HG03442 (cell line): ENCODE measurements at regions not wholly inside any gene's neighbourhood (a gene's known extent, or its start where the extent isn't known, plus 50 kb on each side); places are given as distances from the start of the nearest gene placed in this dataset.

Source experiments
- ATAC-seq: cut with Tn5 transposase; IDR thresholded peaks from one replicate; pipeline ENCODE4 v1.9.1; 2021; ENCODE audit warnings: mild to moderate bottlenecking, moderate library complexity; ENCODE audit not compliant: unreplicated experiment

DNA sequence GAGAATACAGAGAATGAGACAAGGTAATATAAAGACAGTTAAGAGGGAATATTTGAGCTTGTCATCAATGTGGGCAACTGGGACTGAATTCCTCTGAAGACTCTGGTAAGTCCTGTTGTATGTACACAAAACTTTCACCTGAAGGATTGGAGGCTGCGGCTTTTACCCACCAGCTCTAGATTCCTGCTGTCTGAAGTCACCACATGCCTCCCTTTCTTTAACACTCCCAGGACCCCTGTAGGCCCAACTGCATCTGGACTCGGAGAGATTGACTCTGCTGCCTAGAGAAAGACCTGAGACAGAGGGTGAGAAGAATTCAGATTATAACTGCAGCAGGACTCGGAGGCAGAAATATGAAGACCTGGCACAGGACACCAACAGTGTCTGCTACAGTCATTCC, 1048.0 kb downstream of the PDHA2 start:
- no peak for ATAC-seq

DNA sequence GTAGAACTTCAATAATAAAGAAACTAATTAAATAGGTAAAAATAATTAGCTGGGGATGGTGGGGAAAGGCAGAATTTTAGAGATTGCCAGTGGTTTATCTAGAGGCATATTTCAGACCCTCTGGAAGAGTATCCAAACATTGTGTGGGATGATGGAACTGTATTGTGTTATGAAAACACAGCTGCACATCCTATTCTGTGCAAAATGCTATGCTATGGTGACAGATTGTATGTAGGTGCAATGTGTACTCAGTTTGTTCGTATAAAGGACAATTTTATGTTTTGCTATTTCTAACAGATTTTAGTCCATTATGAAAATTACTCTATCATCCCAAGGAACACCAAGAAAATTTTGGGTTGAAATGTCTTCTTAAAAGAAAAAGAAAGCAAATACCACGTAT, 1054.7 kb downstream of the PDHA2 start:
- no peak for ATAC-seq

DNA sequence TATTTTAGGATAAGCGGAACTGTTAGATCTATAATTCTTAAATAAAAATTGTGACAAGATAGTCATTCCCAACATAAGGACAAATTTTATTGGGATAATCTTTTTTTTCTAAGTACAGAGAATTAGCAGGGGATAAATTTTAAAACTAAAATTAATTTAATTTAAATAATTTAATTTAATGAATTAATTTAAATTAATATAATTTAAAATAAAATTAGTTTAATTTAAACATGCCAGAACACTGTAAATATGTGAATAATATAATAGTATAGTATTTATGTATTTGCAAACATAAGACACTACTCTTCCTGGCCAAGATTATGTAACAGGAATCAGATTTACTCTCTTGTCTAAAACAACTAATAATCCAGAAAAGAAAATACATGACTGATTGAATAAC, 1055.9 kb downstream of the PDHA2 start:
- ATAC-seq, result no peak

DNA sequence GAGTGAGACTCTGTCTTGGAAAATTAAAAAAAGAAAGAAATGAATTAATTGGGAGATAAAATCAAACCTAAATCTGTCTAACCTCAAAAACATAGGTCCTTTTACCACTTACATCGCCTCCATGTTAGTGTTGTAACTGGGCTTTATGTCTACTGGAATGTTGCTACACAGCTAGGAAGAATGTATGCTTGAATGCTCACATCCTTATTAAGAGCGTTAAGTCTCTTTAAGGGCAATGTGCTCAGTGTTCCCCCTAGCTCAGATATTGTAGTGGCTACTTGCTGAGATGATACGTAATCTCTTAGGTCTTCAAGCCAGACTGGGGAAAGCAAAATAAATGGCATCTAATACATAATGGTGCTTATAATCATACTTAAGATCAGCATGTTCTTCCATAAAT, 1072.8 kb downstream of the PDHA2 start:
- no peak for ATAC-seq

DNA sequence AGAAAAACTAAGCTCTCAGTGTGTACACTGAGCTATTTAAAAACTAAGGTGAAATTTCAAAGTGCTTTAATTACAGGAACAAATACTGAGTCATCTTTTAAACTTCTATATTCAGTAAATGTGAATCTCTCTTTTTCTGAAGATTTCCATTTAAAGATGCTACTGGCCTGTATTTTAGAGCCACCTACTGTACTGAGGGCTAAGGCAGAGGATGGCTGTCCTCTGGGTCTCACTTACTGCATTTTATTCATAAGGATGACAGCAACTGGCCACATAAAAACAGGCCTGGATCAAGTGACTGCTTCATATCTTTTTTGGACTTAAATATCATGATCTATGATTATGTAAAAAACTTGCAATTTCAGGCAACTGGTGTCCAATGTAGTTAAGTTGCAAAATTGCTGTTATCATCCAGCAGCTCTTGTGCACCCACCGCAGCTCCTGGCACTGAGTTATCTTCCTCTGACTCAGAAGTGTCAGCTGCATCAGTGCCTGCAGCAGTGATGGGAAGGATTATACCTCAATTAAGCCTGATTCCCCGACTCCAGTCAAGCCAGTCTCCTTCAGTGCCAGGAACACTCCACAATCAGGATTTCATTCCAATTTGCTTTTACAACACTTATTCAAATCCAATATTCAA, 1073.7 kb downstream of the PDHA2 start:
- ATAC-seq, result no peak

DNA sequence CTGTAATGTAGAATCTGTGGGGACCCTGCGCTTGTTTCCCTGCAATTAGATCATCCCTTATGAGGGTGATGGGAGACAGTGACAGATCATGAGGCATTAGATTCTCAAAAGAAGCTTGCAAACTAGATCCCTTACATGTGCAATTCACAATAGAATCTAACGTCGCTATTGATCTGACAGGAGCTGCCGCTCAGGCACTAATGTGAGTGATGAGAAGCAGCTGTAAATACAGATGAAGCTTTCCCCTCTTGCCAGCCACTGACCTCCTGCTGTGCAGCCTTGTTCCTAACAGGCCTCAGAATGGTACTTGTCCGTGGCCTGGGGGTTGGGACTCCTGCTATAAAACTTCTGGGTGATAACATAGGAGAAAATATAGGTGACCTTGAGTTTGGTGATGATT, 1076.8 kb downstream of the PDHA2 start:
- ATAC-seq, result no peak

DNA sequence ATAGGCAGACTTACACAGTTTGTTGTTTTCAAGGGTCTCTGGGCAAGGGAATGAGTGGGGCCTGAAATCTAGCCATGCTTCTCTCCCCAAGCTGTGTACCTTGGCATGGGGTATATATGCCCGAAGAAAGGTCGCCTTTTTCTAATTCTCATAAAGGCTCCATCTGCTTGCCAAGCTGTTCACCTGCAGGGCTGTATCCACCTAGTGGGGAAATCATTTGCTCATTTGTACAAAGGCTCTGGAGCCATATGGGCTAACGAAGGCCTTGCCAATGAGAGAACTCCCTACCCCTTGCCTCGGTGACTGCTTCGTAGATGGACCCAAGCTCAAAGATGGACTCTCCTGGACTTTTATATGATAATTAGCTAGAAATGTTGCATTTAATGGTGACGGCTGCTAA, 1097.0 kb downstream of the PDHA2 start:
- no peak for ATAC-seq

DNA sequence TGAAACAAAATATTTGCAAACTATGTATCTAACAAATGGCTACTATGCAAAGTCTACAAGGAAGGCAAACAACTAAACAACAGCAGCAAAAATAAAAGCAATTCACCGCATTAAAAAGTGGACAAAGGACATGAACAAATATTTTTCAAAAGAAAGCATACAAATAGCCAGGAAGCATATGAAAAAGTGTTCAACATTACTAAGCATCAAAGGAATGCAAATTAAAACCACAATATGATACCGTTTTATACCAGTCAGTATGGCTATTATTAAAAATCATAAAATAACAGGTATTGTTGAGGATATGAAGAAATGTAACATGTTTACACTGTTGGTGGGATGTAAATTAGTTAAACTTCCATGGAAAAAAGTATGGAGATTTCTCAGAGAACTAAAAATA, 1106.7 kb downstream of the PDHA2 start:
- ATAC-seq, result no peak

DNA sequence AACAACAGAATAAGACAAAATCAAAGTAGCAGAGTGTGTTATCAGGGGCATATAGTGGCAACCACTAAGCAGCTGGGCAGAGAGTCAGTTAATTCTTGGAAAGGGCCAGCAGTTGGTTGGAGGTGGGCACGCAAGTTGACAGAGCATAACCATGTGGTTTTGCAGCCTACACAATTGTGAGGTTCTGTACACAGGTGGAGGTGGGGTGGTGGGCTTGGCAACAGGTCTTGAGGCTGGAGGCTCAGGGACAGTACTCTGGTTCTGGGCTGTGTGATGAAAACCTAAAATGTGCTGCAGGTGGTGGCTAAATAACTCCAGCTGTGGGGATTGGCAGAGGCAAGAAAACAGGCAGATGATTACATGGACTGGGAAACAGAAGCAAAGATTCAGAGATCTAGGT, 1112.7 kb downstream of the PDHA2 start:
- ATAC-seq, result no peak

DNA sequence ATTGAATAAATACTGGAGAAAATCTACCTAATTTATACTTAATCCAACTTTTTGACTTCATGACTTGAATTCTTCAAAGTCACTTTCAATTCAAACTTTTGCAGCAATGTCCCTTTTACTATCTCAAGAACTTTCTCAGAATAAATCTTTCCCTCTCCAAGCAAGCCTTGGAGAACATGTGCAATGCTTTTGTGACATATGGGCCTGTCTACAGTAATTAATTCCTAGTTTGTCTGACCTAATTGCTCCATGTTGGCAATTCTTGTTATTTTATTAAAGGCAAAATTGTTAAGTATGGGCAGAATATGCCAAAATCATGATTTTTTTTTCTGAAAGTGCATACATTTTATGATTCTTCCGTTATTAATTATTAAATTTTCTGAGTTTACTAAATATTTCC, 1115.3 kb downstream of the PDHA2 start:
- no peak for ATAC-seq

DNA sequence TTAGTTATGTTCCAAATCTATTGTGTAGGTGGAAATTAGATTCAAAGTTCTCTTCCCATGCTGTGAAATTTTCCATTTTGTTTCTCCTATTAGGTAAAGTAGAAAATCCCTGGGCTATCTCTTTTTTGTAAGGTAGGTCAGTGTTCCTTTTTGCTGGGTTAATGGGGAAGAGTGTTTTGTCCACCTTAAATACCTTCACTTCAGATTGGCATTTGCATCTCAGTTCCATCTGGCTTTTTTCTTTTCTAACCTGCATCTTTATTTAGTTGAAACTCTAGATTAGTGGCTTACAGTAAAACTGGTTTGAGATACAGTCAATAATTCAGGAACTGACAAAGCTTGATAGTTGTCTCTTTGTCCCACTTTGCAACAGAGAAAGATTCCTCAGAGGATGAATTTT, 1115.8 kb downstream of the PDHA2 start:
- ATAC-seq, result no peak

DNA sequence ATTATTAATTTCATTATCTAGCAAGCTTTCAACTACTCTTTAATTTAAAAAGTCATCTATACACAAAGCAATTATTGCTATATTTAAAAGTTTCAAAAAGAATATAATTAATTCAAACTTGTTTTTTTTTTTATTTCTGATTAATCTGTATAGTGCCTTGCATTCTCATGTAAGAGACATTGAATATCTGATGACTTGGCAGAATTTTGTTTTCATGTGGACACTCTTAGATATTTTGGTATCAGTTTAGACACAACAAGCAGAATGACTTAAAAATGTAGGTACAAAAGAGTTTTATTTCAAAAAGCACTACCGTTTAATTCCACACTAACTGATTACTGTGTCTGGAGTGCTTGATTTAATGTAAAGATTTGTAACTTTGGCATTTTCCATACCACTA, 1129.6 kb downstream of the PDHA2 start:
- ATAC-seq, result no peak

DNA sequence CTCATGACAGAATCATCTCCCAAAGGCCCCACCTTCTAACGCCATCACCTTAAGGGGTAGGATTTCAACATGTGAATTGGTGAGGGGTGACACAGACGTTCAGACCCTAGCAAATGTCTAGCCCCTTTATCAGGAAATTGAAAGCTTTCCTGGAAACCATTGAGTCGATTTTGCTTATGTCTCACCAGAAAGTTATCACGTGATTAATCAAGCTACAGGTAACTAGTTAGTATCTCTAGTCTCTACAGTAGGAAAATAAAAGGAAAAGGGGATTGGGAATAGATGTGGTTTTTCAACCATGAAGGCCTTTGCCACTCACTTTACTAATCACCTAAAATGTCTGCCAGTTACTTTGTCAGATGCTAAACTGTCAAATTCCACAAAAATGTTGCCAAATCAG, 1133.0 kb downstream of the PDHA2 start:
- no peak for ATAC-seq

DNA sequence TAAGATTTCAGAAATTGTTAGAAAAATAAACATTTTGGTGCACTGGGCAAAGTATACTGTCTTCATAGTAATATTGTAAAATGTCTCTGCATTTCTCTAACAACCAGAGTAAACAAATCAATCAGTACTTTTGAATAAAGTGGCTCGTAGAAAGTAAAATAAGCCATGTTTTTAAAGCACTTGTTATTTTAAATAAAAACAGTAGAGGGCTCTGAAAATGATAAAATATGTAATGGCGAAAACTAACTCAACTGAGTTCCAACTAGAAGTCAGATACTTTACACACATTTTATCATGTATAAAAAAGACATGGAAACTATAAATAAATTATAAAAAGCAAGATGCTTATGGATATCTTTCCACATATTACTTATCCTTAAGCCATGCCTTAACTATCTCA, 1134.4 kb downstream of the PDHA2 start:
- ATAC-seq, result no peak

DNA sequence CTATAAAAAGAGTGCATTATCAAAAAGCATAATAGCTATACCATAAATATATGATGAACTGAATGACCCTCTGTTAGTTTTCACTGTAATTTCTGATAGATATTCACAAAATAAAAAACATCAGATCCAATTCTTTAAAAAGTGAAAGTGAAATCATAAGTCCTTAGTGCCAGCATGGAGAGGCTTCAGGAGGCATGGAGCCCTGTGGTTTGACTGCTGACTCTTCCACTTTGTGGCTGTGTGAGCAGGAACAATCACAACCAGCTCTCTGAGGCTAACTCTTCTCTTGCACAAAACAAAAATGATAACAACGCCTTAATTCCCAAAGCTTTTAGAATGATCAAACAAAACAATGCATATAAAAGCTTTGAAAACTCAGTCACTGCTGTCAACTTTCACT, 1143.9 kb downstream of the PDHA2 start:
- no peak for ATAC-seq

DNA sequence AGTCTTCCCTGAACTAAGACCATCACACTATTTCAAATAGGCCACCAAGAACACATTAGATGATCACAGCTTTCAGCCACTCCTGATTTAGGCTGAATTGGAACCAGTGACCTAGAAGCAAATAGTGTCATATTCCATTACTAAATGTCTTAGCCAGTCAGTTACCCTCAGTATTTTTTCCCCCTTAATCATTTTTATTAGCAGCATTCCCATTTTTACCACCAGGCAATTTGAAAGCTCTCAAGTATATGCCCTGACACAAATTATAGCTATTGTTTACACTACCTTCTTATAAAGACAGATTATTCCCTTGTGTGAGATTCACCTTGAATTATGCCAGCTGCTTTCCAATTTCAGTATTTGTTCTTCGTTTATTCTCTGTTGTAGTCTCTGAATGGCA, 1146.9 kb downstream of the PDHA2 start:
- no peak for ATAC-seq

DNA sequence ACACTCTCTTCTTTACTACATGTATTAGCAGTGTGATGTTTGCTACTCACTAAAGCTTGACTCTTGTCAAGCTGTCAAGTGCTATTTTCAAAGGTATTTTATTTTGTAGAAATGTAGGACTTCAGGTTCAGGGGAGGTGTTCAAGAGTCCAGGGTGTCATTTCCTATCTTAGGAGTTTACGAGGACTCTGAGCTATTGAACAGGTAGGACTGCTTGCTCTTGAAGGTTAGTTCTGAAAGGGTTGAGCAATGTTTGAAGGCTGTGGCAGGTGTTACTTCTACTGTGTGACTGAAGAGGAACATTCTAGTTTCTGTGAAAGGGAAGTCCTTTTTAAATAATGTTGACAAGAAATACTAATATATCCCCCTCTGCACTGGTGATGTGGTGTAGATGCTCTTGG, 1151.2 kb downstream of the PDHA2 start:
- no peak for ATAC-seq

DNA sequence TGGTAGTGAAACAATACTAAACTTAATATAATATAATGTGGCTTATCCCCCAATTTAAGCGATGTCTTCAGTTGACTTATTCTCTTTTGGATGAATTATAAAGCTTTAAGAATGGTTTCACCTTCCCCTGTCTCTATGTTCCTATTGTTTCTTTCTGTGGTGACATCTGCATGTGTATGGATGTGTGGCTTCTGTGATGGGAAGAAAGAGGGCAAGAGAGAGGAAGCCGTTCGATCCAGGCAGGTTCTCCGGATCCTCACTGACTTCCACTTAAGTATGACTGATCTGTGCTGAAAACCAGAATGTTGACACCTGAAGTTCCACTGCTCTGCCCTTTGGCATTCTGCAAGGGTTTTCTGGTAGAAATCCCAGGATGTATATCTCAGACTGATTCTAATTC, 1150.8 kb downstream of the STPG2 start:
- ATAC-seq, result no peak

DNA sequence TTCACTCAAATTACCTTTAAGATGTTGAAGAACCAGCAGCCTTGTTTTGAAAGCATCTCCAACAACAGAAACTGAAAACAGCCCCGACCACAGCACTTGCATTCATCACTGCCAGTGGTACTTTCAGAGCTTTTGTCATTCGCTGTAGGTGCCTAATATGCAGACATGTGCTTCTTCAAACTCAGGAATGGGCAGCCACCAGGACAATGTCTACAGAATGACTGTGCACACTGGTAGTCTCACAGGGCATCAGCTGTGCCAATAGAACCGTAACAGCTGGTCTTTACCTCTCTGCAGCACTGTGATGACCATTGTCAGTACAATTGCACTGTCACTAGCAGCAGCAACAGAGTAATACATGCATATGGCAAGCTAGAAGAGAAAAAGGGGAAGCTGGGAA, 1149.7 kb downstream of the STPG2 start:
- no peak for ATAC-seq

DNA sequence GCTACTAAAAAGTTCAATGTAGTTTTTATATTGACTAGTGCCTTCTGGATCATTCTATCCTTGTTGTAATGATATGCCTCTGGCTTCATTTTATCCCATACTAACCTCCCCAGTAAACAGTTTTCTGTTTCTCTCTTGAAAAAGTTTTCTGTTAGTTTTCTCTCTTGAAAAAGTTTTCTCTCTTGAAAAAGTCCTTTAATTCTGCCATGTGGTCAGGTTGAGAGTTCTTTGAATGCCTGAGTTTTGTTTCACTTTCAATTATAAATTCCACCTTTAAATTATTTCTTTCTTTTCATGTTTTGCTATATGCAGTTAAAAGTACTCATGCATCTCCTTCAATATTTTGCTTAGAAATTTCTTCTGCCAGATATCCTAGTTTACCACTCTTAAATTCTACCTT, 1139.6 kb downstream of the STPG2 start:
- ATAC-seq, result no peak

DNA sequence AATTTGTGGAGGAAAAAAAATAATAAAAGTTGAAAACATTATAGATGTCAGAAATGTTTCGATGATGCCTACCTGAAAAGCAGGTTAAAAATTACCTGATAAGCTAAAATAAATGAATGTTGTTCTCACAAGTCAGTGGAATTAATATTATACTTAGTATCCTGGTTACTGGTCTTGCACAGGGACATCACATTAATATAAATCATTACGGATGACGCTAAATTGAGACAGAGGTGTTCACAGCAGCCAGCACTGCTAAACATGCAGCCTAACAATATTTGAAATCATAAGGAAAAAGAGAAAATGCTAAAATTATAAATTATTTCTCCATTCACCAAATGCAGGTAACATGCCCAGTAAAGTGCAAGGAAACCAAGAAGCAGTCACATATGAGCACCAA, 1130.0 kb downstream of the STPG2 start:
- no peak for ATAC-seq

DNA sequence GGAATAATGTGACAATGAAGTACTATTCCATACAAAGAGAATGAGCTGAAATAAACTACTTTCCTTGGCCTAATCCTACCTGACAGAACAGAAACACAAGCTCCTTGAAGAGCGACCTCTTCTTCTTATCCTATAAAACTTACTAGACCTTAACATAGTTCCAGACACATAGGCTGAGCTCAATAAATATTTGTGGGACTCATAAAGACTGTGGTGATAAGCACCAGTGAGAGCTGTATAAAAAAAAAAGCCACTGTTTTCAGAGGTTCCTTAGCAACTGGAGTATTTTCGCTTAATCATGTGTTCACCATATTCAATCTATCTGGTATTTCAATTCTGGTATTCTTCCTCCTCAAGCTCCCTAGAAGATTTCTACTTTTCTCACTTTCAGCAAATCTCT, 1129.6 kb downstream of the STPG2 start:
- ATAC-seq, result no peak

DNA sequence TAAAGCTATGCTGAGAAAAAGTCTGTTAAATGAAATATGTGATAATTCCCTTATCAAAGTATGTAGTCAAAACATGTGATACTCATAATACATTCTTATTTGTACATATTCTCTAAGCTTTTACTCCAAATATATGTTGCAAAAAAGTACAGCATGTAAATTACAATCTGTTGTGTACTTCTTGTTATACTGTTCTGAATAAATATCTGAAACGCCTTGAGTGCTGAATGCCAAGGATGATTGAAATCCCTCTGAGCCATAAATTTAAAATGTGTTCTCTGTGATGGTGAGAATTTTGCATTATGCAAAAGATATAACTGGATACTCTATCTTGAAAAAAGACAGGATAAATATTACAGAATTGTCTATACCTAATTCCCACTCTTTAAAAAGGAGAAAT, 1128.0 kb downstream of the STPG2 start:
- ATAC-seq, result no peak
